Psoas muscle (tissue), 7 donors: ENCODE measurements at regions not wholly inside any gene's neighbourhood (a gene's known extent, or its start where the extent isn't known, plus 50 kb on each side); places are given as distances from the start of the nearest gene placed in this dataset.

Experiments
- ATAC-seq, 4 donors: fragments of 200-7000 bp; cut with Tn5 transposase; one replicate each; pipeline ENCODE4 v1.9.1; 2020; ENCODE audit warnings: moderate library complexity in 3 of 4, mild to moderate bottlenecking in 2 of 4
- DNase-seq, 2 donors: peaks; one replicate each; pipeline ENCODE4 v3.0.0-alpha.2; 2020
- H3K27ac ChIP-seq: fragments of 200-600 bp; one replicate; pipeline ENCODE4 v1.8.0; 2022
- H3K27me3 ChIP-seq, 3 donors: fragments of 200-600 bp in 1 of 3; one replicate each; pipeline versions ENCODE4 v1.6.1 to v1.8.0; 2013 to 2022; ENCODE audit warnings: low read length in 2 of 3, mild to moderate bottlenecking in 2 of 3, moderate library complexity in 1 of 3; ENCODE audit not compliant: insufficient read depth in 3 of 3
- H3K36me3 ChIP-seq, 2 donors: fragments of 200-600 bp in 1 of 2; one replicate each; pipeline versions ENCODE4 v1.6.1 to v1.8.0; 2013 to 2022; ENCODE audit warnings: low read depth in 1 of 2, mild to moderate bottlenecking in 1 of 2, moderate library complexity in 1 of 2; ENCODE audit not compliant: insufficient read depth in 1 of 2
- H3K4me1 ChIP-seq: fragments of 200-600 bp; one replicate; pipeline ENCODE4 v1.8.0; 2022
- H3K4me3 ChIP-seq: fragments of 200-600 bp; one replicate; pipeline ENCODE4 v1.8.0; 2022; ENCODE audit warnings: mild to moderate bottlenecking
- H3K9me3 ChIP-seq: fragments of 200-600 bp; one replicate; pipeline ENCODE4 v1.8.0; 2022
- WGBS, 3 donors: extraction: QIAGEN DNeasy Blood & Tissue Kit; methylation state at CpG; one replicate each; pipeline versions ENCODE4 v1.1.6 to v1.1.7; 2013; 5-methylcytosine and 5-hydroxymethylcytosine counted together
- intact Hi-C, 2 donors: fragments of 100-400 bp; cut with DNase I; formaldehyde crosslinking; loops; one replicate each; pipeline versions ENCODE4 v1.11.0 to v1.14.2; 2022
- TF ChIP-seq, protein P1 (sequence below): fragments of 200-600 bp; IDR thresholded peaks from one replicate; pipeline ENCODE4 v1.8.0; 2022; ENCODE audit warnings: antibody characterized with exemption
- donor health status: healthy with polysubstance abuse.
- donor health status: DM: no; HTN: no; CAD: no; lungs with moderate emphysema.
- donor health status: Bipolar disorder and iron deficiency.
- donor health status: healthy.
- donor health status: DM: yes; HTN: yes; CAD: no.
- donor health status: DM: no; HTN: no; CAD: no.
- donor health status: DM: yes; HTN: yes; CAD: no.

DNA sequence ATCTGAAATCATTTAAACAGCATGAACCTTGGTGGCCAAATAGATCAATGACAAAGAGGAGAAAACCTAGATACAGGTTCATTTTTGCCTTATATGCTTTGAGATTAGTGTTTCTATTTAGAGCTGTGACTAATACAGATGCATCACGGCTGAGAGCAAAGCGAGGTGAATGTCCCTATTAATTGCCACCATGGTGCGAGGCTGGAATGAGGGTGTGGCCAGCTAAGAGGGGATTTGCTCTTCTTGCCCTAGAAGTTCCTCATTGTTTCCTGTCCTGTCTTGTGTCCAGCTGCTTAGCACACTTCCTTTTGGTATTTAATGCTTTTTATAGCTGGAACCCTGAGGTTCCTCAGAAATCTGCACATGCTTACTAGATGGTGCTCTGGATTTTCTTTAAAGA is 339.1 kb upstream of the RGMA start:
- Histone ChIP-seq H3K4me1 (peaks cover 5% of the 10 kb centered on the region), H3K27me3 (no peaks in the 10 kb centered on the region), H3K27ac (no peak overlapping the region), H3K9me3 (no peaks in the 10 kb centered on the region), H3K4me3 (no peak overlapping the region), H3K36me3 (no peaks in the 10 kb centered on the region)
- TF ChIP-seq, protein P1, sequence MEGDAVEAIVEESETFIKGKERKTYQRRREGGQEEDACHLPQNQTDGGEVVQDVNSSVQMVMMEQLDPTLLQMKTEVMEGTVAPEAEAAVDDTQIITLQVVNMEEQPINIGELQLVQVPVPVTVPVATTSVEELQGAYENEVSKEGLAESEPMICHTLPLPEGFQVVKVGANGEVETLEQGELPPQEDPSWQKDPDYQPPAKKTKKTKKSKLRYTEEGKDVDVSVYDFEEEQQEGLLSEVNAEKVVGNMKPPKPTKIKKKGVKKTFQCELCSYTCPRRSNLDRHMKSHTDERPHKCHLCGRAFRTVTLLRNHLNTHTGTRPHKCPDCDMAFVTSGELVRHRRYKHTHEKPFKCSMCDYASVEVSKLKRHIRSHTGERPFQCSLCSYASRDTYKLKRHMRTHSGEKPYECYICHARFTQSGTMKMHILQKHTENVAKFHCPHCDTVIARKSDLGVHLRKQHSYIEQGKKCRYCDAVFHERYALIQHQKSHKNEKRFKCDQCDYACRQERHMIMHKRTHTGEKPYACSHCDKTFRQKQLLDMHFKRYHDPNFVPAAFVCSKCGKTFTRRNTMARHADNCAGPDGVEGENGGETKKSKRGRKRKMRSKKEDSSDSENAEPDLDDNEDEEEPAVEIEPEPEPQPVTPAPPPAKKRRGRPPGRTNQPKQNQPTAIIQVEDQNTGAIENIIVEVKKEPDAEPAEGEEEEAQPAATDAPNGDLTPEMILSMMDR: no peak
- peak in 2 of 4 donors; percentile 88 to 91 for ATAC-seq
- WGBS, 3 donors: 13 to 38% (median 18%) methylated on average over 3 of the region's 3 CpGs
- intact Hi-C loops: loop anchor here in 1 of 2 donors (10.0 kb wide), 1 partner anchor 163 kb away; no protein-coding TSS in a partner anchor
- no peak for DNase-seq

DNA sequence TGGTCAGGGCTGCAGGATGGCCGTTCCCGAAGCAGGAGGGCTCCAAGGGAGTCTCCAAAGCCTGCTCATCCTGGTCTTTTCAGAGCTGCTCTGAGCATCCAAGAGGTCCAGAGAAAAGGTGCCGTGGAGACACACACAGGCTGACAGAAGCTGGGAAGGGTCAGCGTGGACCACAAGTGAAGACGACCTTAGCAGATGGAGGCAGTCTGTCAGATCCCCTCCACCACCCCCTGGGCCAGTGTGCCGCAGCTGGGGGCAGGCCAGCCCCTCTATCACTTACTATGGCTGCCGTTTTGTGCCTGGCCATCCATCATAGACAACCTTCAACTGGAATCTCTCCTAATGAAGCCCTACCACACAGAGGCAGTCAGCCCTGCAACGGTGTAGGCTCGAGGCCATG is 335.1 kb upstream of the RGMA start:
- intact Hi-C loops: loop anchor here in 1 of 2 donors (10.0 kb wide), 1 partner anchor 159 kb away; no protein-coding TSS in a partner anchor
- Histone ChIP-seq H3K27ac (no peak overlapping the region), H3K27me3 (no peaks in the 10 kb centered on the region), H3K4me3 (no peak overlapping the region), H3K9me3 (no peaks in the 10 kb centered on the region), H3K36me3 (no peaks in the 10 kb centered on the region), H3K4me1 (peaks cover 5% of the 10 kb centered on the region)
- no peak for DNase-seq
- no peak for ATAC-seq
- WGBS, 3 donors: 94 to 97% (median 94%) methylated on average over 9 of the region's 9 CpGs
- TF ChIP-seq, protein P1: no peak

DNA sequence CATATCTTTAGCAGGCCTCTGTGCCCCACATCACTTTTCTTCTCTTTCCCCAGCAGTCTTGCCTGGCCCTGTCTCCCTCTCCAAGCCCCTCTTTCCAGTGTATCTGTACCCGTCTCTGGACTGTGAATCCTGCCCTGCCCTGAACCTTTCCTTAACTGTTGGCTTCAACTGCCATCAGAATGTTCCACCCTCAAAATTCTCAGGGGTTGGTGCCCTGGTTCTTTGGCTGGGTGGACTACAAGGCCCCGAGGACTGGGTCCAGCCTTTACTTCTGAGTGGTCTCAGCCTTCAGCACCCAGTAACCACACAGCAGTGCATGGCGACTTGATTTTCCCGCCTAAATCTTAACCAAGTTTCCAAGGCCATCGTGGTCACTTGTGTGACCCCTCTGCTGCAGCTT is 333.5 kb upstream of the RGMA start:
- intact Hi-C loops: loop anchor here in 1 of 2 donors (10.0 kb wide), 1 partner anchor 158 kb away; no protein-coding TSS in a partner anchor
- no peaks in the 10 kb centered on the region for H3K9me3 ChIP-seq
- ATAC-seq (no peak), DNase-seq (no peak)
- no peak overlapping the region for H3K4me3 ChIP-seq
- TF ChIP-seq, protein P1: no peak
- no peak overlapping the region for H3K27ac ChIP-seq
- no peaks in the 10 kb centered on the region for H3K27me3 ChIP-seq
- H3K36me3 ChIP-seq: no peaks in the 10 kb centered on the region
- no peaks in the 10 kb centered on the region for H3K4me1 ChIP-seq
- WGBS, 3 donors: 94 to 97% (median 95%) methylated on average over 5 of the region's 5 CpGs

DNA sequence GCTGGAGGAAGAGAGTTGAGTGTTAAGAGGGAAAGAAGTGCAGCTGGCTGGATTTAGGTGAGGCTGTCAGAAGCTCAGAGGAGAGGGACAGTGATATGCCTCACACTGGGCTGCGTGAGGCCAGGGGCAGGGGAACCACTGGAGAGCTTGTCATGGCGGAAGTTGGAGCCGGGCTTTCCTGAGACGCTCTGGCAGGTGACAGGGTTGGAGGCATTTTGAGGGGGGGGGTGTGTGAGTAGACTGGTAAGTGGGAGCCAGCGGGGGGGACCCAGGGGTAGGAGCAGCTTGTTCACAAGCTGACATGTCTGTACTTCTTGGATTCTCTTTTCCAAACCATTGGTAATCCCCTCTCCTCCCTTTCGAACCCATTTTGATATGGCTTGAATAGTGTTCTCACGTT is 331.5 kb upstream of the RGMA start:
- no peaks in the 10 kb centered on the region for H3K36me3 ChIP-seq
- DNase-seq: no peak
- no peak for ATAC-seq
- no peaks in the 10 kb centered on the region for H3K9me3 ChIP-seq
- no peak overlapping the region for H3K27ac ChIP-seq
- no peaks in the 10 kb centered on the region for H3K4me1 ChIP-seq
- intact Hi-C loops: loop anchor here in 1 of 2 donors (10.0 kb wide), 1 partner anchor 156 kb away; no protein-coding TSS in a partner anchor
- WGBS, 3 donors: 90 to 95% (median 95%) methylated on average over 7 of the region's 7 CpGs
- TF ChIP-seq, protein P1: no peak
- H3K27me3 ChIP-seq: no peaks in the 10 kb centered on the region
- H3K4me3 ChIP-seq: no peak overlapping the region

DNA sequence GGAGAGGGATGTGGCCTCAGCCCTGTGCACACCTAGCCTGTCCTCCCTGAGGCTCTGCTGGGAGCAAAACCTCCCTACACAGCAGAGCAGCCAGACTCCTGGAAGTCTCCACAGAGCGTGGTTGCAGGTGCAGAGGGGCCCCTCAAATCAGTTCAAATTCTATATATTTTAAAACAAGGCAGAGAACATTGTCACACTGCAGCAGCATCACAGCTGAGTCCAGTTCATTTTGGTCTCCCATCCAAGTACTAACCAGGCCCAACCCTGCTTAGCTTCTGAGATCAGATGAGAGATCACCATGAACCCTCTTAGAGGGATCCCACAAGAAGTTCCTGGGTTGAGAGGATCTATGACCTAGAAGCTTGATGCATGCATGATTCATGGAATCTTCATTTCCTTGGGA is 331.0 kb upstream of the RGMA start:
- TF ChIP-seq, protein P1: no peak
- Histone ChIP-seq H3K4me1 (no peaks in the 10 kb centered on the region), H3K27ac (no peak overlapping the region), H3K36me3 (no peaks in the 10 kb centered on the region), H3K4me3 (no peak overlapping the region), H3K9me3 (no peaks in the 10 kb centered on the region), H3K27me3 (no peaks in the 10 kb centered on the region)
- intact Hi-C loops: loop anchor here in 1 of 2 donors (10.0 kb wide), 1 partner anchor 155 kb away; no protein-coding TSS in a partner anchor
- no peak for ATAC-seq
- DNase-seq: no peak
- 69 to 100% (median 98%) methylated on average over 1 of the region's 1 CpG for WGBS, 3 donors
